ENCODE measurements at regions not wholly inside any gene's neighbourhood (a gene's known extent, or its start where the extent isn't known, plus 50 kb on each side); places are given as distances from the start of the nearest gene placed in this dataset.

GRCh38 chr2:75998451-75998850 lies 287.7 kb upstream of the GCFC2 start:
- DNase-seq (ENCODE audit: low read depth, low spot score): no peak
- no peaks in the 10 kb centered on the region for H3K79me2 ChIP-seq (ENCODE audit: control insufficient read depth, insufficient read depth, low read length)
- H2AFZ ChIP-seq (ENCODE audit: low read depth, low read length): no peak overlapping the region
- no TSS peak for BruUV-seq (replicated peaks)
- FAIRE-seq: no peak
- POLR2A ChIA-PET: no interaction called here
- no peak for TF ChIP-seq POLR2AphosphoS5 (IDR thresholded peaks at IDR 0.05; ENCODE audit: insufficient read depth, low read depth, low read length)
- TF ChIP-seq, protein P1, sequence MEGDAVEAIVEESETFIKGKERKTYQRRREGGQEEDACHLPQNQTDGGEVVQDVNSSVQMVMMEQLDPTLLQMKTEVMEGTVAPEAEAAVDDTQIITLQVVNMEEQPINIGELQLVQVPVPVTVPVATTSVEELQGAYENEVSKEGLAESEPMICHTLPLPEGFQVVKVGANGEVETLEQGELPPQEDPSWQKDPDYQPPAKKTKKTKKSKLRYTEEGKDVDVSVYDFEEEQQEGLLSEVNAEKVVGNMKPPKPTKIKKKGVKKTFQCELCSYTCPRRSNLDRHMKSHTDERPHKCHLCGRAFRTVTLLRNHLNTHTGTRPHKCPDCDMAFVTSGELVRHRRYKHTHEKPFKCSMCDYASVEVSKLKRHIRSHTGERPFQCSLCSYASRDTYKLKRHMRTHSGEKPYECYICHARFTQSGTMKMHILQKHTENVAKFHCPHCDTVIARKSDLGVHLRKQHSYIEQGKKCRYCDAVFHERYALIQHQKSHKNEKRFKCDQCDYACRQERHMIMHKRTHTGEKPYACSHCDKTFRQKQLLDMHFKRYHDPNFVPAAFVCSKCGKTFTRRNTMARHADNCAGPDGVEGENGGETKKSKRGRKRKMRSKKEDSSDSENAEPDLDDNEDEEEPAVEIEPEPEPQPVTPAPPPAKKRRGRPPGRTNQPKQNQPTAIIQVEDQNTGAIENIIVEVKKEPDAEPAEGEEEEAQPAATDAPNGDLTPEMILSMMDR (IDR thresholded peaks at IDR 0.05; ENCODE audit: extremely low read depth in 1 of 2, insufficient read depth in 1 of 2, low read depth in 1 of 2, low read length in 2 of 2): no peak
- no peak for TF ChIP-seq MYC (IDR thresholded peaks at IDR 0.05; ENCODE audit: low read depth, low read length)
- TF ChIP-seq, protein P2, sequence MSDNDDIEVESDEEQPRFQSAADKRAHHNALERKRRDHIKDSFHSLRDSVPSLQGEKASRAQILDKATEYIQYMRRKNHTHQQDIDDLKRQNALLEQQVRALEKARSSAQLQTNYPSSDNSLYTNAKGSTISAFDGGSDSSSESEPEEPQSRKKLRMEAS (IDR thresholded peaks at IDR 0.05; ENCODE audit: insufficient read depth, insufficient read length): no peak
- TF ChIP-seq EZH2 (IDR thresholded peaks at IDR 0.05; ENCODE audit: borderline replicate concordance, low read depth, low read length, severe bottlenecking): no peak
- TF ChIP-seq GATA2 (IDR thresholded peaks at IDR 0.05; ENCODE audit: insufficient read depth, insufficient read length, low read depth, low read length): no peak
- no peak for TF ChIP-seq POLR2A (IDR thresholded peaks at IDR 0.05; ENCODE audit: low read depth, low read length)
- TF ChIP-seq JUN (IDR thresholded peaks at IDR 0.05; ENCODE audit: borderline replicate concordance, insufficient read depth, insufficient read length, low read depth): no peak
- TF ChIP-seq FOS (IDR thresholded peaks at IDR 0.05; ENCODE audit: borderline replicate concordance, insufficient read depth, low read length): no peak
- CTCF ChIA-PET: no interaction called here
- H3K9me1 ChIP-seq (replicated peaks; ENCODE audit: control insufficient read depth, extremely low read depth, insufficient read depth, low read length): no peaks in the 10 kb centered on the region
- no peak overlapping the region for H3K4me2 ChIP-seq (ENCODE audit: insufficient read depth, low read length)
- no peak overlapping the region for H3K27ac ChIP-seq (ENCODE audit: insufficient read depth, low read depth, low read length)
- H3K27me3 ChIP-seq (ENCODE audit: control insufficient read depth in 2 of 2, insufficient read depth in 2 of 2, low read length in 2 of 2): no peaks in the 10 kb centered on the region
- H3K9ac ChIP-seq (replicated peaks; ENCODE audit: extremely low read depth, insufficient read depth, low read length): no peak overlapping the region
- no peak overlapping the region for H3K4me3 ChIP-seq (replicated peaks in 1 of 3; ENCODE audit: insufficient read depth in 1 of 3, low read depth in 1 of 3, low read length in 3 of 3)
- H3K4me1 ChIP-seq (ENCODE audit: control insufficient read depth, extremely low read depth, insufficient read depth, low read length): no peaks in the 10 kb centered on the region
- dilution Hi-C loops (cut with MboI; ENCODE audit: extremely low pct_ligation_motif_present, low sequenced_read_pairs): no loop called here
- H3K36me3 ChIP-seq (ENCODE audit: control insufficient read depth in 2 of 2, extremely low read depth in 1 of 2, insufficient read depth in 2 of 2, low read length in 2 of 2): no peaks in the 10 kb centered on the region
- peaks cover 6% of the 10 kb centered on the region for H3K9me3 ChIP-seq (replicated peaks; ENCODE audit: control insufficient read depth, insufficient read depth, low read length)
- intact Hi-C loops (cut with micrococcal nuclease): no loop called here
- H4K20me1 ChIP-seq (replicated peaks; ENCODE audit: control insufficient read depth, extremely low read depth, insufficient read depth, low read length): no peaks in the 10 kb centered on the region

Measured in endothelial cell of umbilical vein (primary cell).